PFSK-1 (cell line): ENCODE measurements at regions not wholly inside any gene's neighbourhood (a gene's known extent, or its start where the extent isn't known, plus 50 kb on each side); places are given as distances from the start of the nearest gene placed in this dataset.

Source experiments
- POLR2AphosphoS5 ChIP-seq: IDR thresholded peaks from 2 replicates; pipeline ENCODE4 v1.6.1; 2012; ENCODE audit warnings: low read depth, mild to moderate bottlenecking, control low read depth, low read length, moderate library complexity
- SIN3A ChIP-seq: IDR thresholded peaks from 2 replicates; pipeline ENCODE4 v1.6.1; 2012; ENCODE audit warnings: mild to moderate bottlenecking, low read length, moderate library complexity, borderline replicate concordance; ENCODE audit not compliant: insufficient read depth
- TAF1 ChIP-seq: IDR thresholded peaks from 2 replicates; pipeline ENCODE4 v1.6.1; 2012; ENCODE audit warnings: low read length, control low read depth, borderline replicate concordance; ENCODE audit not compliant: insufficient read depth

GRCh38 chr17:71495420-71495819 lies 625.4 kb upstream of the SOX9 start:
- TF ChIP-seq POLR2AphosphoS5 (no peak), SIN3A (no peak), TAF1 (no peak)
